WTC11 (cell line): ENCODE measurements at regions not wholly inside any gene's neighbourhood (a gene's known extent, or its start where the extent isn't known, plus 50 kb on each side); places are given as distances from the start of the nearest gene placed in this dataset.

Experiments
- FOXK1 ChIP-seq: sonication (generic); formaldehyde crosslinking; IDR thresholded peaks from 2 replicates; pipeline ENCODE4 v1.8.0; 2022; ENCODE audit warnings: mild to moderate bottlenecking, moderate library complexity, missing genetic modification reagents
- JUN ChIP-seq: sonication (generic); formaldehyde crosslinking; IDR thresholded peaks from 2 replicates; pipeline ENCODE4 v1.8.0; 2023; ENCODE audit warnings: mild to moderate bottlenecking, missing genetic modification reagents
- NFE2L1 ChIP-seq: sonication (generic); formaldehyde crosslinking; IDR thresholded peaks from 2 replicates; pipeline ENCODE4 v1.8.1; 2023; ENCODE audit warnings: missing genetic modification reagents
- SP1 ChIP-seq: sonication (generic); formaldehyde crosslinking; conservative IDR thresholded peaks from 2 replicates; pipeline ENCODE4 v1.8.1; 2022; ENCODE audit warnings: missing genetic modification reagents
- ZNF263 ChIP-seq: sonication (generic); formaldehyde crosslinking; IDR thresholded peaks from 2 replicates; pipeline ENCODE4 v1.8.1; 2022; ENCODE audit warnings: low read depth, mild to moderate bottlenecking, moderate library complexity, missing genetic modification reagents
- ZNF317 ChIP-seq: sonication (generic); formaldehyde crosslinking; IDR thresholded peaks from 2 replicates; pipeline ENCODE4 v1.8.1; 2023; ENCODE audit warnings: low read depth, mild to moderate bottlenecking, moderate library complexity, missing genetic modification reagents, borderline replicate concordance
- TF ChIP-seq, protein P1 (sequence below): fragments of 200-600 bp; IDR thresholded peaks from 2 replicates; pipeline ENCODE4 v1.8.0; 2022; ENCODE audit warnings: antibody characterized with exemption
- TF ChIP-seq, protein P2 (sequence below): sonication (generic); formaldehyde crosslinking; IDR thresholded peaks from 2 replicates; pipeline ENCODE4 v1.8.0; 2022; ENCODE audit warnings: mild to moderate bottlenecking, missing genetic modification reagents
- TF ChIP-seq, protein P3 (sequence below): sonication (generic); formaldehyde crosslinking; IDR thresholded peaks from 2 replicates; pipeline ENCODE4 v1.8.0; 2022; ENCODE audit warnings: mild to moderate bottlenecking, missing genetic modification reagents
- TF ChIP-seq, protein P4 (sequence below): sonication (generic); formaldehyde crosslinking; conservative IDR thresholded peaks from 2 replicates; pipeline ENCODE4 v1.8.1; 2022; ENCODE audit warnings: mild to moderate bottlenecking, missing genetic modification reagents
- TF ChIP-seq, protein P5 (sequence below): sonication (generic); formaldehyde crosslinking; IDR thresholded peaks from 2 replicates; pipeline ENCODE4 v1.8.1; 2022; ENCODE audit warnings: mild to moderate bottlenecking, missing genetic modification reagents, moderate library complexity, borderline replicate concordance

DNA sequence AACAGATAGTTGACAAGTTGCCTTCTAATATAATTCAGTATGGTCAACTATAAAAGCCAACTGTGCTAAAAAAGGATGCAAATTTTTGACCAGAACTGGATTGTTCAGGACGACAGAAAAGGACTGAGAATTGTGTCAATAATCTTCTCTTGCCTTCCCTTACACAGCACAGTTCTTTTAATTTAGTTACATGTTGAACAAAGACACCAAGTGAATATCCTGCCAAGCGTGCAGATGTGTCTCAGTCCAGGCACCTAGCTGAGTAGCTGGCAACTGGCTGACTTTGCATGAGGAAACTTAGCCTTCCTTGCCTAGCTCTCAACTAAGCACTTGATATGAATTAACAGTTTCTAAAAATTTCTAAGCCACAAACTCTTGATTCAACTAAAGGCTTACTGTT, 801.4 kb downstream of the BCL11A start:
- TF ChIP-seq, protein P1, sequence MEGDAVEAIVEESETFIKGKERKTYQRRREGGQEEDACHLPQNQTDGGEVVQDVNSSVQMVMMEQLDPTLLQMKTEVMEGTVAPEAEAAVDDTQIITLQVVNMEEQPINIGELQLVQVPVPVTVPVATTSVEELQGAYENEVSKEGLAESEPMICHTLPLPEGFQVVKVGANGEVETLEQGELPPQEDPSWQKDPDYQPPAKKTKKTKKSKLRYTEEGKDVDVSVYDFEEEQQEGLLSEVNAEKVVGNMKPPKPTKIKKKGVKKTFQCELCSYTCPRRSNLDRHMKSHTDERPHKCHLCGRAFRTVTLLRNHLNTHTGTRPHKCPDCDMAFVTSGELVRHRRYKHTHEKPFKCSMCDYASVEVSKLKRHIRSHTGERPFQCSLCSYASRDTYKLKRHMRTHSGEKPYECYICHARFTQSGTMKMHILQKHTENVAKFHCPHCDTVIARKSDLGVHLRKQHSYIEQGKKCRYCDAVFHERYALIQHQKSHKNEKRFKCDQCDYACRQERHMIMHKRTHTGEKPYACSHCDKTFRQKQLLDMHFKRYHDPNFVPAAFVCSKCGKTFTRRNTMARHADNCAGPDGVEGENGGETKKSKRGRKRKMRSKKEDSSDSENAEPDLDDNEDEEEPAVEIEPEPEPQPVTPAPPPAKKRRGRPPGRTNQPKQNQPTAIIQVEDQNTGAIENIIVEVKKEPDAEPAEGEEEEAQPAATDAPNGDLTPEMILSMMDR: no peak
- TF ChIP-seq, protein P2, sequence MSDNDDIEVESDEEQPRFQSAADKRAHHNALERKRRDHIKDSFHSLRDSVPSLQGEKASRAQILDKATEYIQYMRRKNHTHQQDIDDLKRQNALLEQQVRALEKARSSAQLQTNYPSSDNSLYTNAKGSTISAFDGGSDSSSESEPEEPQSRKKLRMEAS (CRISPR knock-in tag): no peak
- TF ChIP-seq, protein P3, sequence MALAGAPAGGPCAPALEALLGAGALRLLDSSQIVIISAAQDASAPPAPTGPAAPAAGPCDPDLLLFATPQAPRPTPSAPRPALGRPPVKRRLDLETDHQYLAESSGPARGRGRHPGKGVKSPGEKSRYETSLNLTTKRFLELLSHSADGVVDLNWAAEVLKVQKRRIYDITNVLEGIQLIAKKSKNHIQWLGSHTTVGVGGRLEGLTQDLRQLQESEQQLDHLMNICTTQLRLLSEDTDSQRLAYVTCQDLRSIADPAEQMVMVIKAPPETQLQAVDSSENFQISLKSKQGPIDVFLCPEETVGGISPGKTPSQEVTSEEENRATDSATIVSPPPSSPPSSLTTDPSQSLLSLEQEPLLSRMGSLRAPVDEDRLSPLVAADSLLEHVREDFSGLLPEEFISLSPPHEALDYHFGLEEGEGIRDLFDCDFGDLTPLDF (CRISPR knock-in tag): no peak
- TF ChIP-seq NFE2L1: no peak
- TF ChIP-seq, protein P4, sequence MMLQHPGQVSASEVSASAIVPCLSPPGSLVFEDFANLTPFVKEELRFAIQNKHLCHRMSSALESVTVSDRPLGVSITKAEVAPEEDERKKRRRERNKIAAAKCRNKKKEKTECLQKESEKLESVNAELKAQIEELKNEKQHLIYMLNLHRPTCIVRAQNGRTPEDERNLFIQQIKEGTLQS (CRISPR knock-in tag): no peak
- TF ChIP-seq JUN (CRISPR knock-in tag): no peak
- TF ChIP-seq ZNF317 (CRISPR knock-in tag): no peak
- TF ChIP-seq SP1 (CRISPR knock-in tag): no peak
- TF ChIP-seq, protein P5, sequence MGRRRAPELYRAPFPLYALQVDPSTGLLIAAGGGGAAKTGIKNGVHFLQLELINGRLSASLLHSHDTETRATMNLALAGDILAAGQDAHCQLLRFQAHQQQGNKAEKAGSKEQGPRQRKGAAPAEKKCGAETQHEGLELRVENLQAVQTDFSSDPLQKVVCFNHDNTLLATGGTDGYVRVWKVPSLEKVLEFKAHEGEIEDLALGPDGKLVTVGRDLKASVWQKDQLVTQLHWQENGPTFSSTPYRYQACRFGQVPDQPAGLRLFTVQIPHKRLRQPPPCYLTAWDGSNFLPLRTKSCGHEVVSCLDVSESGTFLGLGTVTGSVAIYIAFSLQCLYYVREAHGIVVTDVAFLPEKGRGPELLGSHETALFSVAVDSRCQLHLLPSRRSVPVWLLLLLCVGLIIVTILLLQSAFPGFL (CRISPR knock-in tag): no peak
- no peak for TF ChIP-seq ZNF263 (CRISPR knock-in tag)
- no peak for TF ChIP-seq FOXK1 (CRISPR knock-in tag)
